ENCODE measurements at regions not wholly inside any gene's neighbourhood (a gene's known extent, or its start where the extent isn't known, plus 50 kb on each side); places are given as distances from the start of the nearest gene placed in this dataset.
"Not testable (repeated sequence)": the region's sequence is repeated elsewhere in the genome, so short reads cannot be mapped to it uniquely, and the experiment has no call there.

- TF ChIP-seq CTCF (conservative IDR thresholded peaks at IDR 0.05 in 1 of 2, IDR thresholded peaks at IDR 0.05 in 1 of 2; ENCODE audit: extremely low read depth in 1 of 2, insufficient read depth in 1 of 2, low read depth in 1 of 2, low read length in 2 of 2); EZH2 (IDR thresholded peaks at IDR 0.05; ENCODE audit: borderline replicate concordance, low read length): not testable (repeated sequence)
These were observed 51.4 kb upstream of the GOLGA8O start for GRCh38 chr15:32506787-32507186.

Data from mammary epithelial cell (primary cell).